Lung (tissue), 11 donors: ENCODE measurements at regions not wholly inside any gene's neighbourhood (a gene's known extent, or its start where the extent isn't known, plus 50 kb on each side); places are given as distances from the start of the nearest gene placed in this dataset.
A peak's percentile ranks its signal among the peaks of the same experiment; 100 is the strongest.

ENCODE experiments used
- ATAC-seq: fragments of 200-7000 bp; cut with Tn5 transposase; one replicate; pipeline ENCODE4 v1.9.1; 2020; ENCODE audit warnings: moderate number of reproducible peaks; ENCODE audit not compliant: insufficient read depth, low FRiP score
- DNase-seq, 3 donors: peaks; one replicate each; pipeline ENCODE4 v3.0.0-alpha.2; 2013 to 2017
- H3K27ac ChIP-seq, 2 donors: one replicate each; pipeline ENCODE4 v1.5.1; 2013; ENCODE audit warnings: mild to moderate bottlenecking in 2 of 2, moderate library complexity in 2 of 2, control low read depth in 1 of 2, inconsistent platforms in 1 of 2, low read depth in 1 of 2, low read length in 1 of 2
- H3K27me3 ChIP-seq, 3 donors: one replicate each; pipeline ENCODE4 v1.5.1; 2013; ENCODE audit warnings: low read length in 2 of 3; ENCODE audit not compliant: control insufficient read depth in 3 of 3, insufficient read depth in 3 of 3
- H3K36me3 ChIP-seq, 4 donors: one replicate each; pipeline ENCODE4 v1.5.1; 2013; ENCODE audit warnings: low read length in 4 of 4, mild to moderate bottlenecking in 1 of 4, moderate library complexity in 1 of 4; ENCODE audit not compliant: control insufficient read depth in 4 of 4, insufficient read depth in 4 of 4
- H3K4me1 ChIP-seq, 5 donors: one replicate each; pipeline ENCODE4 v1.5.1; 2013; ENCODE audit warnings: low read length in 5 of 5, mild to moderate bottlenecking in 2 of 5, moderate library complexity in 1 of 5; ENCODE audit not compliant: control insufficient read depth in 5 of 5, insufficient read depth in 5 of 5
- H3K4me3 ChIP-seq: one replicate; pipeline ENCODE4 v1.5.1; 2013; ENCODE audit warnings: mild to moderate bottlenecking, control low read depth, moderate library complexity
- H3K9ac ChIP-seq, 2 donors: one replicate each; pipeline ENCODE4 v1.5.1; 2013; ENCODE audit warnings: low read length in 2 of 2, control low read depth in 1 of 2; ENCODE audit not compliant: insufficient read depth in 1 of 2
- H3K9me3 ChIP-seq, 4 donors: one replicate each; pipeline ENCODE4 v1.5.1; 2013; ENCODE audit warnings: low read length in 3 of 4, mild to moderate bottlenecking in 1 of 4, moderate library complexity in 1 of 4; ENCODE audit not compliant: control insufficient read depth in 4 of 4, insufficient read depth in 3 of 4
- WGBS, 2 donors: extraction: QIAGEN DNeasy Blood & Tissue Kit; methylation state at CpG; one replicate each; pipeline ENCODE4 v1.1.7; 2013; 5-methylcytosine and 5-hydroxymethylcytosine counted together
- TF ChIP-seq, protein P1 (sequence below): IDR thresholded peaks from 2 replicates; pipeline ENCODE4 v1.5.1; 2012; ENCODE audit warnings: mild to moderate bottlenecking; ENCODE audit errors: control extremely low read depth, extremely low read depth
- donor health status: control.
- donor health status: control.
- donor health status: Bipolar disorder and iron deficiency.
- donor health status: healthy.
- donor health status: DM: yes; HTN: yes; CAD: no.

DNA sequence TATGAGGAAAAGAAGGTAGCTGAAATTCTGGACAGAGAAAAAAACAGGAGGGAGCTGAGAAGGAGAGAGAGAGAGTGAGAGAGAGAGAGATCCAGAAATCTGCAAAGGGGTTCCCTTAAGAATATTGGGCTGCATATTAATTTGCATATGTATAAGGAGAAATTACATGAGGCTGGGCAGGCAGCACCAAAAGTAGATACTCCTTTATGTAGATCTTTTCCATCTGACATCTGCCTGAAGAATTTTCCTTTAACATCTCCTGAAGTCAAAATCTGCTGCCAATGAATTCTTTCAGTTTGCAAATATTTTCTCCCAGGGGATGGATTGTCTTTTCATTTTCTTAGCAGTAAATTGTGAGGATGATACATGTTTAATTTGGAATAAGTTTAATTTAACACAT, 1365.3 kb downstream of the GATA3 start:
- TF ChIP-seq, protein P1, sequence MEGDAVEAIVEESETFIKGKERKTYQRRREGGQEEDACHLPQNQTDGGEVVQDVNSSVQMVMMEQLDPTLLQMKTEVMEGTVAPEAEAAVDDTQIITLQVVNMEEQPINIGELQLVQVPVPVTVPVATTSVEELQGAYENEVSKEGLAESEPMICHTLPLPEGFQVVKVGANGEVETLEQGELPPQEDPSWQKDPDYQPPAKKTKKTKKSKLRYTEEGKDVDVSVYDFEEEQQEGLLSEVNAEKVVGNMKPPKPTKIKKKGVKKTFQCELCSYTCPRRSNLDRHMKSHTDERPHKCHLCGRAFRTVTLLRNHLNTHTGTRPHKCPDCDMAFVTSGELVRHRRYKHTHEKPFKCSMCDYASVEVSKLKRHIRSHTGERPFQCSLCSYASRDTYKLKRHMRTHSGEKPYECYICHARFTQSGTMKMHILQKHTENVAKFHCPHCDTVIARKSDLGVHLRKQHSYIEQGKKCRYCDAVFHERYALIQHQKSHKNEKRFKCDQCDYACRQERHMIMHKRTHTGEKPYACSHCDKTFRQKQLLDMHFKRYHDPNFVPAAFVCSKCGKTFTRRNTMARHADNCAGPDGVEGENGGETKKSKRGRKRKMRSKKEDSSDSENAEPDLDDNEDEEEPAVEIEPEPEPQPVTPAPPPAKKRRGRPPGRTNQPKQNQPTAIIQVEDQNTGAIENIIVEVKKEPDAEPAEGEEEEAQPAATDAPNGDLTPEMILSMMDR = no peak
- ATAC-seq (no peak), DNase-seq (no peak)
- Histone ChIP-seq H3K36me3 (no peaks in the 10 kb centered on the region), H3K4me3 (no peak overlapping the region), H3K27me3 (no peaks in the 10 kb centered on the region), H3K9me3 (no peaks in the 10 kb centered on the region), H3K9ac (no peak overlapping the region), H3K27ac (no peak overlapping the region), H3K4me1 (no peaks in the 10 kb centered on the region)

DNA sequence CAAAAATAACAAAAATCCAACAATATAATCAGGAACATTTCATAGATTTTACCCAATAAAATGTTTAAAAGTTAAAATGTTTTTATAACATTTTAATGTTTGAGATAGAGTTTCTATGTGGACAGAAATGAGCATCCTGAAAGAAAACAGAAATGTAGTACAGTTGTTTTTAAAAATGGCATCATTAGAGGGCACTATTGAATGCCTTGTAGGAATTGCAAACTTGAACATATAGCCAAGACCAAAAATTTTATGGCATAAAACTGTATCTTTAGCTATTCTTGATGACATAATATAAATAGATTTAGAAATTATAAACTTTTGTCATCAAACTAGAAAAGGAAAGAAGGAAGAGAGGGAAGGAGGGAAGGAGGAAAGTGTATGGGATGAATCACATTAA, 1372.7 kb downstream of the GATA3 start:
- no peak overlapping the region for H3K9ac ChIP-seq
- no peaks in the 10 kb centered on the region for H3K27me3 ChIP-seq
- no peaks in the 10 kb centered on the region for H3K4me1 ChIP-seq
- H3K9me3 ChIP-seq = peaks cover 0 to 2% (median 0%) of the 10 kb centered on the region in 4 donors
- no peak overlapping the region for H3K4me3 ChIP-seq
- DNase-seq (peak in 2 of 3 donors; percentile 20 to 59), ATAC-seq (no peak)
- TF ChIP-seq, protein P1 = no peak
- H3K27ac ChIP-seq = no peak overlapping the region
- no peaks in the 10 kb centered on the region for H3K36me3 ChIP-seq

DNA sequence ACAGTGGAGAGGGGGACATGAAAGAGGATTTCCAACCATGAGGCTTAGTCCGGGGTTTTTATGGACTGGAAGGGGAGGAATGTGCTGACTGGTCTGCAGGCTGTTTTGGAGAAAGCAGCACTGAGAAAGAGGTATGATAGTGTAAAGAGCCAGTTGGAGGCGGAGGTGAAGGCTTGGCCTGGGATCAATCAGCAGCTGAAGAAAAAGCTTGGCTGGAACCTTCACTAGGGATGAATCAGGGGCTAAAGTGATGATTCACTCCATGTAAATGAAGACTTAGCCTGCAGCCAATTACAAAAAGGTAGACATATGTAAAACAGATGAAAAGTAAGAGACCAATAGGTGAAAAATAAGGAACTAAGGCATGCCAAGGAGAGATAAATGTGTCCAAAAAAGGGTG, 1382.6 kb downstream of the GATA3 start:
- H3K9me3 ChIP-seq = peaks cover 0 to 2% (median 0%) of the 10 kb centered on the region in 4 donors
- no peak for DNase-seq
- no peak for ATAC-seq
- TF ChIP-seq, protein P1 = no peak
- no peak overlapping the region for H3K9ac ChIP-seq
- H3K4me1 ChIP-seq = no peaks in the 10 kb centered on the region
- 87 to 91% methylated on average over 2 of the region's 2 CpGs for WGBS, 2 donors
- no peak overlapping the region for H3K4me3 ChIP-seq
- H3K27ac ChIP-seq = no peak overlapping the region
- no peaks in the 10 kb centered on the region for H3K27me3 ChIP-seq
- H3K36me3 ChIP-seq = no peaks in the 10 kb centered on the region

DNA sequence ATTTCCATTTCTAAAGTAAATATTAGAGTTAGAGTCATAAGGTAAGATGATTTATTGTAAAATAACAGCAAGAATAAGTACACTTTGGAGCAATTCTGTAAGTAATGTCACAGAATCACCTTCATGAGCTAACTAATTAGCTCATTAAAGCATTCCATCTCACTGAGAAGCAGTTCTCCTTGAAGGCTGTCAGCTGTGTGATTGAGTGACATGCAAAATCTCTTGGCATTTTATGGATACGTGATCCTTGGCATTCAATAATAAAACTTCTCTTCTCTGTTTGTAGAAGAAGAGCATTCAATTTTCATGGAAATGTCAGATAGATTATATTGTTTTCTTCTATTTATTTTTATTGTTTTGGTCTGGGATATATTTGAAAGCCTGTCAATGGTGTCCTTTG, 1389.3 kb downstream of the GATA3 start:
- Histone ChIP-seq H3K9ac (no peak overlapping the region), H3K9me3 (no peaks in the 10 kb centered on the region), H3K4me1 (no peaks in the 10 kb centered on the region), H3K27me3 (no peaks in the 10 kb centered on the region), H3K27ac (no peak overlapping the region), H3K4me3 (no peak overlapping the region), H3K36me3 (no peaks in the 10 kb centered on the region)
- no peak for ATAC-seq
- 62 to 84% methylated on average over 1 of the region's 1 CpG for WGBS, 2 donors
- no peak for DNase-seq
- TF ChIP-seq, protein P1 = no peak
